HG03439 (cell line): ENCODE measurements at regions not wholly inside any gene's neighbourhood (a gene's known extent, or its start where the extent isn't known, plus 50 kb on each side); places are given as distances from the start of the nearest gene placed in this dataset.

Source experiments
- ATAC-seq: cut with Tn5 transposase; IDR thresholded peaks from one replicate; pipeline ENCODE4 v1.9.1; 2021; ENCODE audit warnings: mild to moderate bottlenecking, moderate library complexity; ENCODE audit not compliant: unreplicated experiment

DNA sequence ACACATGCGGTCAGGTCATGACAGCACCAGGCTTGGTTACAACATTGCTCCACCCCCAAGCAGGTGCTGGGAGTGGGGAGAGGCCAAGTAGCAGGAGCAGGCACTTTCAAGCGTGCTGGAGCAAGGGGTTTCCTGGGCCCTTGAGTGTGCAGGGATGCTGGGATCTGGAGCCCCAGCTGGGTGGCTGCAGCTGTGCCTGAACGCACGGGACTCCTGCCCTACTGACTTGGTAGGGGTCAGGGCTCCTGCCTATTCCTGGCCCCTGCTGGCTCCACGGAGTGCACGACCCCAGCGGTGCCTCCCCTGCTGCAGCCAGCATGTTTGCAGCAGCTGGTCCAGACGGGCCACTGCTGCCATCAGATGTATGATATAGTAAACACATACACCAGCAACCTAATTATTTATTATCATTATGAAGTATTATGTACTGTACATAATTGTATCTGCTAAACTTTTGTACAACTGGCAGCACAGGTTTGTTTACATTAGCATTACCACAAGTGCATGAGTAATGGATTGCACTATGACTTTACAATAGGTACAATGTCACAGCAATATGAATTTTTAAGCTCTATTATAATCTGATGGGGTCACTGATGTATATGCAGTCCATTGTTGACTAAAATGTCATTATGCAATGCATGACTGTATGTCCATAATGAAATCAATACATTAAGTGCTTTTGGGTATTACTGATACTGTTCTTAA lies 620.6 kb downstream of the RAPGEF2 start:
- no peak for ATAC-seq

GRCh38 chr4:159725571-159725970 lies 622.7 kb downstream of the RAPGEF2 start:
- no peak for ATAC-seq

DNA sequence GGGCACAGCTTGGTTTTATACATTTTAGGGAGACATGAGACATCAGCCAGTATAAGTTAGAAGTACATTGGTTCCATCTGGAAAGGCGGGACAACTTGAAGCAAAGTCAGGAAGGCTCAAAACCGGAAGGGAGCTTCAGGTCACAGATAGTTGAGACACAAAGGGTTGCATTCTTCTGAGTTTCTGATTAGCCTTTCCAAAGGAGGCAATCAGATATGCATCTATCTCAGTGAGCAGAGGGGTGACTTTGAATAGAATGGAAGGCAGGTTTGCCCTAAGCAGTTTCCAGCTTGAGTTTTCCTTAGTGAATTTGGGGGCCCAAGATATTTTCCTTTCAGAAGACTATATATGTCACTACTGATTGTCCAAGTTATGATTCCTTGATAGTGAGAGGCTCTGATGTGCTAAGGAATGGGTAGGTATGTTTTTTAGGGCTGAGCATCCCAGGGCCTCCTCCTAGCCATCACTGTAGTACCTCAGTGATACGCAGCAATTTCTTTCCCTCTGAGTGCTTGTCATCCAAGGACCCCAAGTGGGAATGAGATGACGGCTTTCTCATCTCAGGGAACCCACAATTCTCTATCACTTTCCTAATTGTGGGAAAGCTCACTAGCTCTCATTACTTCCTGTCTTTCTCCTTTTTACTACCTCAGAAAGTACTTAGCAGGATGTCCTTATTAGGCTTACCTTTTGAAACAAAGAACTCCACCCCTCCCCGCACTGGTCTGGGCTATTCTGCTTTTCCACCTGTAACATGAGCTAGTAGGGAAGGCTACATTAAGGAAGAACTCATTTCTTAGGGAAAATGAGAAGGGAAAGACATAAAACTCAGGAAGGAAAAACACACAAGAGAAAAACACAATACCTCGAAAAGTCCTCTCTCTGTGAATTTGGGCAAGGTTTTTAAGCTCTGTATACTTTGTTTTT lies 632.7 kb downstream of the RAPGEF2 start:
- ATAC-seq = no peak

- ATAC-seq = no peak
These were observed 633.5 kb downstream of the RAPGEF2 start for GRCh38 chr4:159736411-159736810.

- ATAC-seq = no peak
These were observed 641.1 kb downstream of the RAPGEF2 start for GRCh38 chr4:159743971-159744370.

DNA sequence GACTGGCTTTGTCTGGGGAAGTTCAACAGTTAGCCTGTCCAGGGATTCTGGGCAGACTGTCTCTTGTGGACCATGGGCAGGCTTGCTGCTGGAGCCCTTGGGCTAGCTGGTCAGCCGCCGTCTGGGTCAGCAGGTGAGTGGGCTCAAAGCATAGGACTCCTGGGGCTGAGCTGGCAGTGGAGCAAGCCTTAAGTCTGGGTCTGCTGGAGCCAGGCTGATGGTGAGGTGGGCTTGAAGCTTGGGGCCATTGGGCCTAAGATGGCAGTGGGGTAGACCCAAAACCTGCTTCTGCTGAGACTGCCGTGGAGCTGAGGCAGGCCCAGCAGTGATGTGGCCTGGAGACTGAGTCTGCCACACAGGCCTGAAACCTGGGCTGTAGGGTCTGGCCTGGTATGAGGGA lies 645.1 kb downstream of the RAPGEF2 start:
- ATAC-seq = no peak

DNA sequence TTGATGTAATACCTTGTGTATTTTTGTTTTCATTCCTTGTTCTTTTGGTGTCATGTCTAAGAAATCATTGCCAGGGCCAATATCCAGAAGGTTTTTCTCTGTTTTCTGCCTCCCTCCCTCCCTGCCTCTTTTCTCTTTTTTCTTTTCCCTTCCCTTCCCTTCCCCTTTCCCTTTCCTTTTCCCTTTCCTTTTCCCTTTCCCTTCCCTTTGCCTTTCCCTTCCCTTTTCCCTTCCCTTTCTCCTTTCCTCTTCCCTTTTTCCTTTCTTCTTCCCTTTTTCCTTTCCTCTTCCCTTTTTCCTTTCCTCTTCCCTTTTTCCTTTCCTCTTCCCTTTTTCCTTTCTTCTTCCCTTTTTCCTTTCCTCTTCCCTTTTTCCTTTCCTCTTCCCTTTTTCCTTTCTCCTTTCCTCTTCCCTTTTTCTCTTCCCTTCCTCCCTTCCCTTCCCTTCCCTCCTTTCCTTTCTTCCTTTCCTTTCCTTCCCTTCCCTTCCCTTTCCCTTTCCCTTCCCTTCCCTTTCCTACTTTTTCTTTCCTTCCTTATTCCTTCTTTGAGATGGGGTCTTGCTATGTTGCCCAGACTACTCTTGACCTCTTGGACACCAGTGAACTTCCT lies 646.1 kb downstream of the RAPGEF2 start:
- ATAC-seq = no peak

GRCh38 chr4:159757499-159757898 lies 654.6 kb downstream of the RAPGEF2 start:
- ATAC-seq = no peak

- ATAC-seq = no peak
These were observed 655.2 kb downstream of the RAPGEF2 start for GRCh38 chr4:159758061-159758460.

DNA sequence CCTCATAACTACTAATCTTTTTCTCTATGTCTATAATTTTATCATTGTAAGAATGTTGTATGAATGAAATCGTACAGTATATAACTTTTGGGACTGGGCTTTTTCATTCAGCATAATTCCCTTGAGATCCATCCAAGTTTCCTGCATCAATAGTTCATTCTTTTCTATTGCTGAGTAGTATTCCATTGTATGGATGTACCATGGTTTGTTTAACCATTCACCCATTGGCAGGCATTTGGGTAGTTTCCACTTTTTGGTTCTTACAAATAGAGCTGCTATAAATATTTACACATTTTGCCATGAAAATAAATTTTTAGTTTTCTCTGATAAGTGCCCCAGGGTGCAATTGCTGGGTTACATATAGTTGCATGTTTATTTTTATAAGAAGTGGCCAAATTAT lies 659.8 kb downstream of the RAPGEF2 start:
- no peak for ATAC-seq

DNA sequence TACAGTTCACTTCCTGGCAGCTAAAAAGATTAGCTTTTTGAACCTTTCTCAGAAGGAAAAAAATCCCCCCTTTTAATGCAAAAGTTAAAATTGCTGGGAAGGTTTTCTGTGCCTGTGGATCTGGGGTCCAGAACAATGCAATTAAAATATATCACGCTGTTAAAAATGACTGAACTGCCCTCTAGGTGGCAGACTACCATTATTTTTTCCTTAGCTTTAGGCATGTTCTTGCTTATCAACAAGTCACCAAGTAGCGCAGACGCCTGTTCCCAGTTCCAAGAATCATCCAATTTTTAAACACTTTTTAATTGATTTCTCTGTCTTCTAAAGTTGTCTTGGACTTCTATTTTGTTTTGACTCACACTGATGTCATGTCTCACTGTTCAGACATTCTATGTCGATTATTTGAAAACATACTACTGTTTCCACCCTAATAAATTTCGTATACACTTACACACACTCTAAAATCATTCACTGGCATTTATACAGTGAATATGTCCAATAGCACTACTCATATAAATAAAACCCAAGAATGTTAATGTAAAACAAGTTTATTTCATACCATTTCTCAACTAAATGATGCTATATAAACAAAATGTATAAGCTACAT lies 661.6 kb downstream of the RAPGEF2 start:
- ATAC-seq = peak; percentile 86

GRCh38 chr4:159765382-159765781 lies 662.5 kb downstream of the RAPGEF2 start:
- no peak for ATAC-seq

GRCh38 chr4:159766241-159766640 lies 663.4 kb downstream of the RAPGEF2 start:
- ATAC-seq = no peak

- no peak for ATAC-seq
These were observed 664.5 kb downstream of the RAPGEF2 start for GRCh38 chr4:159767406-159767805.

GRCh38 chr4:159768016-159768415 lies 665.1 kb downstream of the RAPGEF2 start:
- no peak for ATAC-seq

- no peak for ATAC-seq
These were observed 667.5 kb downstream of the RAPGEF2 start for GRCh38 chr4:159770401-159770800.

- ATAC-seq = no peak
These were observed 668.1 kb downstream of the RAPGEF2 start for GRCh38 chr4:159770969-159771368.

GRCh38 chr4:159776961-159777360 lies 674.1 kb downstream of the RAPGEF2 start:
- no peak for ATAC-seq

GRCh38 chr4:159777689-159778088 lies 674.8 kb downstream of the RAPGEF2 start:
- no peak for ATAC-seq

DNA sequence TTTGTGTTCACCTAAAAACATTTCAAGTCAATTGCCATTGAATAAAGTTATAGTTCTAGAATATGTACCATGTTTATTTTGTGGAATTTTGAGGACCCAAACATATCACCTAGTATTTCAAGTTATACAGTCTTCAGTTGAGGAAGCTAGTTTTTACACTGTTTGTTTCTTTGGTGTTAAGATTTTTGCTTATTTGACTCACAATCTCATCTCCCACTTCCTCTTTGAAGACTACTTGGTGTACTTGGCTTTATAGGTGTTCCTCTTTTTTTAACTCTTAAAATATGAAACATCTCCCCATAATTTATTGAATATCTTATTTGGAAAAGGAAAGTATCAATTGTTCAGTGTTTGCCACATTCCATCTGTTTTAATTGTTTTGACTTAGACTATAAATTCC lies 675.4 kb downstream of the RAPGEF2 start:
- no peak for ATAC-seq

- ATAC-seq = no peak
These were observed 676.8 kb downstream of the RAPGEF2 start for GRCh38 chr4:159779716-159780115.
